Breast epithelium (tissue), 4 donors: ENCODE measurements at regions not wholly inside any gene's neighbourhood (a gene's known extent, or its start where the extent isn't known, plus 50 kb on each side); places are given as distances from the start of the nearest gene placed in this dataset.

Experiments
- DNase-seq, 2 donors: peaks; one replicate each; pipeline ENCODE4 v3.0.0-alpha.2; 2019; ENCODE audit warnings: low spot score in 2 of 2
- H3K27ac ChIP-seq, 2 donors: fragments of 200-600 bp; sonication (generic) in 1 of 2; one replicate each; pipeline ENCODE4 v1.5.1; 2016 to 2019; ENCODE audit warnings: mild to moderate bottlenecking in 1 of 2
- H3K27me3 ChIP-seq, 2 donors: fragments of 200-600 bp; sonication (generic) in 1 of 2; one replicate each; pipeline versions ENCODE4 v1.5.1 to v1.6.0; 2017 to 2019; ENCODE audit warnings: control low read depth in 1 of 2, mild to moderate bottlenecking in 1 of 2
- H3K36me3 ChIP-seq: fragments of 200-600 bp; one replicate; pipeline ENCODE4 v1.5.1; 2019
- H3K4me1 ChIP-seq, 2 donors: fragments of 200-600 bp; sonication (generic); one replicate each; pipeline ENCODE4 v1.5.1; 2016 to 2019; ENCODE audit warnings: control low read depth in 1 of 2
- H3K4me3 ChIP-seq, 3 donors: fragments of 200-600 bp; sonication (generic); 1 replicate in 2 of 3; 2 replicates in 1 of 3; pipeline ENCODE4 v1.5.1; 2016 to 2019; ENCODE audit warnings: mild to moderate bottlenecking in 3 of 3, moderate library complexity in 2 of 3
- H3K9me3 ChIP-seq, 2 donors: fragments of 200-600 bp; sonication (generic) in 1 of 2; one replicate each; pipeline ENCODE4 v1.5.1; 2016 to 2019; ENCODE audit warnings: control low read depth in 1 of 2
- CTCF ChIP-seq, 3 donors: fragments of 450-650 bp; IDR thresholded peaks; one replicate each; pipeline ENCODE4 v1.5.1; 2016 to 2017; ENCODE audit warnings: antibody characterized with exemption in 3 of 3, mild to moderate bottlenecking in 3 of 3, moderate library complexity in 3 of 3
- POLR2A ChIP-seq: fragments of 450-650 bp; IDR thresholded peaks from one replicate; pipeline ENCODE4 v1.6.1; 2016; ENCODE audit warnings: antibody characterized with exemption, mild to moderate bottlenecking, moderate library complexity
- POLR2AphosphoS5 ChIP-seq, 3 donors: sonication (generic); formaldehyde crosslinking; IDR thresholded peaks; one replicate each; pipeline ENCODE4 v1.6.1; 2017; ENCODE audit warnings: antibody characterized with exemption in 3 of 3
- intact Hi-C: fragments of 100-400 bp; cut with DNase I; formaldehyde crosslinking; loops from one replicate; pipeline ENCODE4 v1.15.1; 2023; ENCODE audit warnings: low total_unique reads

GRCh38 chr5:1703352-1704050 is 96.1 kb downstream of the MRPL36 start:
- no peak for TF ChIP-seq CTCF (IDR thresholded peaks at IDR 0.05)
- TF ChIP-seq POLR2A, result no peak
- no peak for TF ChIP-seq POLR2AphosphoS5 (IDR thresholded peaks at IDR 0.05)
- H3K27ac ChIP-seq, result no peak overlapping the region
- H3K9me3 ChIP-seq, result no peaks in the 10 kb centered on the region
- no peaks in the 10 kb centered on the region for H3K36me3 ChIP-seq
- H3K4me1 ChIP-seq, result no peaks in the 10 kb centered on the region
- H3K27me3 ChIP-seq, result peaks cover 0 to 3% of the 10 kb centered on the region in 2 donors
- DNase-seq, result peak in 1 of 2 donors; percentile 13
- intact Hi-C loops, result no loop called here
- H3K4me3 ChIP-seq, result no peak overlapping the region

DNA sequence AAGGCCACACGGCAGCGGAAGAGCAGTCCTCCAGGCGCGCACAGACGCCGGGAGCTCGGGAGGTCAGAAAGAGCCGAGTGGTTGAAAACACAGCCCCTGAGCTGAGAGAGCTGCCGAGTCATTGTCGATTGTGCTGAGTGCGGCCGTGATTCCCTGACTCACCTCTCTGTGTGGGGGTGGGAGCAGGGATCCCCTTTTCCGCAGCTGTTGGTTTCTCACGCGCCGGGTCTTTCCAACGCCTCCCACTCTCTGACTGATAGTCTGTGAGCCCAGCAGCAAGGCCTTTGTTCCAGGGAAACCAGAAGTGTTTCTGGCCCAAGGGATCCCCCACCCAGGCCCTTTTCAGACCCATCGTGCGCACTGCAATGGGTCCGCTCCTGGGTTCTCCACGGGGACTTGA is 97.3 kb downstream of the MRPL36 start:
- H3K4me3 ChIP-seq, result no peak overlapping the region
- TF ChIP-seq CTCF (IDR thresholded peaks at IDR 0.05) (no peak), POLR2AphosphoS5 (IDR thresholded peaks at IDR 0.05) (no peak), POLR2A (no peak)
- H3K27me3 ChIP-seq, result no peaks in the 10 kb centered on the region
- H3K27ac ChIP-seq, result no peak overlapping the region
- DNase-seq, result peak in 1 of 2 donors; percentile 7
- intact Hi-C loops, result no loop called here
- no peaks in the 10 kb centered on the region for H3K4me1 ChIP-seq
- H3K9me3 ChIP-seq, result no peaks in the 10 kb centered on the region
- H3K36me3 ChIP-seq, result no peaks in the 10 kb centered on the region

DNA sequence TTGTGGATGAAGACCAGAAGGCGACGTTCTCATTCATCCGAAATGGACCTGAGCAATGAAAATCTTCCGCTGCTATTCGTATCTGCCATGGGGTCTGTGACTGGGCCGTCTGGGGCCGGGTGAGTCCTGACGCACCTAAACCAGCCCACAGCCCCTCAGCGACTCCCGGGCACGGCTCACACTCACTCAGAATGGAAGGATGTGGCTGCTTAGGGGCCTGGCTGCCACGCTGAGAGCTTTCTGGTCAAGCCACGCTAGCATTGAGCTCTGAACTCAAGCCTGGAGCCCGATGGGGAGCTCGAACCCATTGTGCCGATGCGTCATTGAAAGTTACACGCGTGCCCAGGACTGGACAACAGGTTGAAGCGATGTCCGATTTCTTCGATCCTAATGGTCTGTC is 97.8 kb downstream of the MRPL36 start:
- no peaks in the 10 kb centered on the region for H3K9me3 ChIP-seq
- H3K4me1 ChIP-seq, result no peaks in the 10 kb centered on the region
- H3K36me3 ChIP-seq, result no peaks in the 10 kb centered on the region
- DNase-seq, result peak in 1 of 2 donors; percentile 11
- no peak overlapping the region for H3K4me3 ChIP-seq
- H3K27ac ChIP-seq, result no peak overlapping the region
- TF ChIP-seq CTCF (IDR thresholded peaks at IDR 0.05) (no peak), POLR2A (no peak), POLR2AphosphoS5 (IDR thresholded peaks at IDR 0.05) (no peak)
- no peaks in the 10 kb centered on the region for H3K27me3 ChIP-seq
- intact Hi-C loops, result no loop called here

DNA sequence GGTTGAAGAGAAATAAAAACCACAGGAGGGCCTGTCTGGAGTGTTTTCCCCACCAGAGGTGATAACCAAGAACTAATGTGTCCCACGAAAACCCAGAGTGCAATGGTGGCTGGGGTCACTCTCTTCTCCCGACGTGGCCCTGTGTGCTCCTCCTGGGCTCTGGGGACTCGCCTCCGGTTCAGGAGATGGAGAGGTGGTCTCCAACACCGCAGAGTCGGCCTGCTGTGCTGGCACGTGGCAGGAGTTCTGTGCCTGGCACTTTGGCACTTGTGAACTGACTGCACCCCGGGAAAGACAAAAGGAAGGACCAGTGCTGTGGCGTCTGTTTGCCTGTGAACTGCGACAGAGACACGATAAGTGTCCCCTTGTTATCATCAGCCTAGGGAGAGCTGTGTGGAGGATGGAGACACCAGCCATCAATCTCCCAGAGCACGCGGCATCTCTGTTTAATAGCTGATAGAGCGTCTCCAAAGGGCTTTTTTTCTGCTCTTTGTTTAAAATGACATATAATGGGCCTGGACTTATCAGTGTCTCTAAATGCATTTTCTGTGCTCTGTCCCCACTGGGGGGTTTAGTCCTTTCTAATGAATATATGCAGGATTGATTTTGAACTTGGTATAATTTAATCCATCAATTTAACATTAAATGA is 98.3 kb downstream of the MRPL36 start:
- TF ChIP-seq POLR2AphosphoS5 (IDR thresholded peaks at IDR 0.05) (no peak), POLR2A (no peak), CTCF (IDR thresholded peaks at IDR 0.05) (no peak)
- Histone ChIP-seq H3K4me1 (no peaks in the 10 kb centered on the region), H3K4me3 (no peak overlapping the region), H3K36me3 (no peaks in the 10 kb centered on the region), H3K27ac (no peak overlapping the region), H3K27me3 (no peaks in the 10 kb centered on the region), H3K9me3 (no peaks in the 10 kb centered on the region)
- intact Hi-C loops, result no loop called here
- DNase-seq, result peak in 1 of 2 donors; percentile 2

- TF ChIP-seq POLR2AphosphoS5 (IDR thresholded peaks at IDR 0.05) (no peak), POLR2A (no peak), CTCF (IDR thresholded peaks at IDR 0.05) (no peak)
- H3K27ac ChIP-seq, result no peak overlapping the region
- no peak overlapping the region for H3K4me3 ChIP-seq
- no peaks in the 10 kb centered on the region for H3K9me3 ChIP-seq
- intact Hi-C loops, result no loop called here
- DNase-seq, result peak in 1 of 2 donors; percentile 4
- H3K4me1 ChIP-seq, result no peaks in the 10 kb centered on the region
- H3K27me3 ChIP-seq, result no peaks in the 10 kb centered on the region
- H3K36me3 ChIP-seq, result no peaks in the 10 kb centered on the region
Observed at GRCh38 chr5:1699394-1699793, 100.2 kb downstream of the MRPL36 start.
